ENCODE measurements at regions not wholly inside any gene's neighbourhood (a gene's known extent, or its start where the extent isn't known, plus 50 kb on each side); places are given as distances from the start of the nearest gene placed in this dataset.

DNA sequence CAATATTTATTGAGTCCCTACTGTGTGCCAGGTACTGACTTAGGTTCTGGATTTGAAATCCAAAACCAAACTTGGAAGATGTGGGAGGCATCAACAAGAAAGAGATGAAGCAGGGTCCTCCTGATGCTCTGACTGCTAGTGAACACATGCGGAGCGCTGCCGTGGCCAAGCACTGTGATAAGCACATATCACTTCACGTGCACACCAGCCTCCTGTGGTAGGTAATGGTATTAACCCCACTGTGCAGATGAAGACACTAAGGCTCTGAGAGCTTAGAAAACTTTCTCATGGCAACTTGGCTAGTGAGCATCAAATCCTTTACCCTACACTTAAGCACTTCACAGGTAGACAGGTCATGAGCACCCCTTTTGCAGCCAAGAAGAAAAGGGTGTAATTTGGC lies 216.1 kb downstream of the HAUS1 start:
- TF ChIP-seq POLR2AphosphoS5 (IDR thresholded peaks at IDR 0.05; ENCODE audit: low read depth, low read length) = no peak
- TF ChIP-seq, protein P1, sequence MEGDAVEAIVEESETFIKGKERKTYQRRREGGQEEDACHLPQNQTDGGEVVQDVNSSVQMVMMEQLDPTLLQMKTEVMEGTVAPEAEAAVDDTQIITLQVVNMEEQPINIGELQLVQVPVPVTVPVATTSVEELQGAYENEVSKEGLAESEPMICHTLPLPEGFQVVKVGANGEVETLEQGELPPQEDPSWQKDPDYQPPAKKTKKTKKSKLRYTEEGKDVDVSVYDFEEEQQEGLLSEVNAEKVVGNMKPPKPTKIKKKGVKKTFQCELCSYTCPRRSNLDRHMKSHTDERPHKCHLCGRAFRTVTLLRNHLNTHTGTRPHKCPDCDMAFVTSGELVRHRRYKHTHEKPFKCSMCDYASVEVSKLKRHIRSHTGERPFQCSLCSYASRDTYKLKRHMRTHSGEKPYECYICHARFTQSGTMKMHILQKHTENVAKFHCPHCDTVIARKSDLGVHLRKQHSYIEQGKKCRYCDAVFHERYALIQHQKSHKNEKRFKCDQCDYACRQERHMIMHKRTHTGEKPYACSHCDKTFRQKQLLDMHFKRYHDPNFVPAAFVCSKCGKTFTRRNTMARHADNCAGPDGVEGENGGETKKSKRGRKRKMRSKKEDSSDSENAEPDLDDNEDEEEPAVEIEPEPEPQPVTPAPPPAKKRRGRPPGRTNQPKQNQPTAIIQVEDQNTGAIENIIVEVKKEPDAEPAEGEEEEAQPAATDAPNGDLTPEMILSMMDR (IDR thresholded peaks at IDR 0.05 in 2 of 3, conservative IDR thresholded peaks at IDR 0.05 in 1 of 3; ENCODE audit: borderline replicate concordance in 1 of 3, insufficient read depth in 1 of 3, low read depth in 2 of 3, low read length in 2 of 3) = peak in 2 of 3 experiments; percentile 9 to 33; a peak in 2 of 6 replicates
- TF ChIP-seq EZH2 (IDR thresholded peaks at IDR 0.05) = no peak
- TF ChIP-seq EZH2phosphoT487 (IDR thresholded peaks at IDR 0.05; ENCODE audit: borderline replicate concordance) = no peak
- TF ChIP-seq ZNF274 (IDR thresholded peaks at IDR 0.05; ENCODE audit: low read depth, low read length) = no peak
- TF ChIP-seq ELF1 (IDR thresholded peaks at IDR 0.05; ENCODE audit: borderline replicate concordance, low read depth) = no peak
- TF ChIP-seq POLR2A (IDR thresholded peaks at IDR 0.05; ENCODE audit: borderline replicate concordance, extremely low read depth, insufficient read depth, insufficient read length) = no peak

Measured in HCT116 (cell line).